Activated CD4-positive, alpha-beta T cell treated with anti-CD3 and anti-CD28 coated beads, Interleukin-2, amount 10 ng/mL, durations not matched to agents 7 days and 5 days (primary cell): ENCODE measurements at regions not wholly inside any gene's neighbourhood (a gene's known extent, or its start where the extent isn't known, plus 50 kb on each side); places are given as distances from the start of the nearest gene placed in this dataset.

Source experiments
- CTCF ChIA-PET: fragments of 350-600 bp; sonication (Branson Sonifier 250); formaldehyde crosslinking; loops from one replicate; lab custom pipeline; 2021; ENCODE audit warnings: antibody characterized with exemption; lab: Charles Lee
- POLR2A ChIA-PET: fragments of 350-600 bp; sonication (Branson Sonifier 250); formaldehyde crosslinking; loops from one replicate; lab custom pipeline; 2021; ENCODE audit warnings: antibody characterized with exemption; lab: Charles Lee
- DNase-seq: peaks from one replicate; pipeline ENCODE4 v3.0.0-alpha.2; 2020
- H3K27ac Mint-ChIP-seq: one replicate; pipeline ENCODE4 v1.8.0; 2021; ENCODE audit warnings: mild to moderate bottlenecking, moderate library complexity, mixed read lengths
- H3K27me3 Mint-ChIP-seq: one replicate; pipeline ENCODE4 v1.8.0; 2021; ENCODE audit warnings: mixed read lengths
- H3K36me3 Mint-ChIP-seq: one replicate; pipeline ENCODE4 v1.8.0; 2021; ENCODE audit warnings: low read depth, mixed read lengths
- H3K4me1 Mint-ChIP-seq: one replicate; pipeline ENCODE4 v1.8.0; 2021; ENCODE audit warnings: mixed read lengths
- H3K4me3 Mint-ChIP-seq: one replicate; pipeline ENCODE4 v1.8.0; 2021; ENCODE audit warnings: mild to moderate bottlenecking, moderate library complexity, mixed read lengths
- H3K9me3 Mint-ChIP-seq: one replicate; pipeline ENCODE4 v1.8.0; 2021; ENCODE audit warnings: mixed read lengths

- H3K9me3 Mint-ChIP-seq: peaks cover 8% of the 10 kb centered on the region
- ChIA-PET POLR2A (no interaction called here), CTCF (no interaction called here)
- H3K4me1 Mint-ChIP-seq: no peaks in the 10 kb centered on the region
- no peak for DNase-seq
- H3K36me3 Mint-ChIP-seq: no peaks in the 10 kb centered on the region
- peaks cover 44% of the 10 kb centered on the region for H3K27me3 Mint-ChIP-seq
- H3K27ac Mint-ChIP-seq: no peak overlapping the region
- no peak overlapping the region for H3K4me3 Mint-ChIP-seq
Observed at GRCh38 chr5:73352649-73353230, 95.8 kb downstream of the FOXD1 start.

GRCh38 chr5:73352243-73352642, 96.3 kb downstream of the FOXD1 start:
- peaks cover 11% of the 10 kb centered on the region for H3K9me3 Mint-ChIP-seq
- peaks cover 41% of the 10 kb centered on the region for H3K27me3 Mint-ChIP-seq
- H3K36me3 Mint-ChIP-seq: no peaks in the 10 kb centered on the region
- ChIA-PET POLR2A (no interaction called here), CTCF (no interaction called here)
- no peak for DNase-seq
- H3K4me3 Mint-ChIP-seq: no peak overlapping the region
- no peak overlapping the region for H3K27ac Mint-ChIP-seq
- no peaks in the 10 kb centered on the region for H3K4me1 Mint-ChIP-seq

- CTCF ChIA-PET: no interaction called here
- DNase-seq: no peak
Observed at GRCh38 chr5:73351593-73351992, 97.0 kb downstream of the FOXD1 start.

GRCh38 chr5:73346878-73347408, 101.6 kb downstream of the FOXD1 start:
- Mint-ChIP-seq H3K4me1 (no peaks in the 10 kb centered on the region), H3K9me3 (peaks cover 23% of the 10 kb centered on the region), H3K27me3 (peaks cover 37% of the 10 kb centered on the region), H3K36me3 (no peaks in the 10 kb centered on the region), H3K4me3 (no peak overlapping the region), H3K27ac (no peak overlapping the region)
- ChIA-PET CTCF (no interaction called here), POLR2A (no interaction called here)
- DNase-seq: no peak

More at GRCh38 chr5:73351593-73351992, 97.0 kb downstream of the FOXD1 start:
- peaks cover 17% of the 10 kb centered on the region for H3K9me3 Mint-ChIP-seq
- H3K27ac Mint-ChIP-seq: no peak overlapping the region
- H3K4me1 Mint-ChIP-seq: no peaks in the 10 kb centered on the region
- H3K4me3 Mint-ChIP-seq: no peak overlapping the region
- peaks cover 41% of the 10 kb centered on the region for H3K27me3 Mint-ChIP-seq
- no peaks in the 10 kb centered on the region for H3K36me3 Mint-ChIP-seq
- POLR2A ChIA-PET: no interaction called here

- CTCF ChIA-PET: no interaction called here
- H3K4me3 Mint-ChIP-seq: no peak overlapping the region
- peaks cover 37% of the 10 kb centered on the region for H3K27me3 Mint-ChIP-seq
- H3K36me3 Mint-ChIP-seq: no peaks in the 10 kb centered on the region
- DNase-seq: no peak
- H3K4me1 Mint-ChIP-seq: no peaks in the 10 kb centered on the region
- H3K27ac Mint-ChIP-seq: no peak overlapping the region
- H3K9me3 Mint-ChIP-seq: peaks cover 21% of the 10 kb centered on the region
- POLR2A ChIA-PET: no interaction called here
Observed at GRCh38 chr5:73344835-73345234, 103.7 kb downstream of the FOXD1 start.

GRCh38 chr5:73339711-73340110, 108.9 kb downstream of the FOXD1 start:
- CTCF ChIA-PET: no interaction called here
- no peak overlapping the region for H3K4me3 Mint-ChIP-seq
- H3K27me3 Mint-ChIP-seq: peaks cover 28% of the 10 kb centered on the region
- no peaks in the 10 kb centered on the region for H3K9me3 Mint-ChIP-seq
- H3K27ac Mint-ChIP-seq: no peak overlapping the region
- no peak for DNase-seq
- no peaks in the 10 kb centered on the region for H3K4me1 Mint-ChIP-seq
- POLR2A ChIA-PET: no interaction called here
- no peaks in the 10 kb centered on the region for H3K36me3 Mint-ChIP-seq

- POLR2A ChIA-PET: no interaction called here
- H3K27me3 Mint-ChIP-seq: peaks cover 28% of the 10 kb centered on the region
- CTCF ChIA-PET: no interaction called here
Observed at GRCh38 chr5:73339051-73339575, 109.5 kb downstream of the FOXD1 start.

GRCh38 chr5:73338256-73339050, 110.1 kb downstream of the FOXD1 start:
- Mint-ChIP-seq H3K4me1 (no peaks in the 10 kb centered on the region), H3K27ac (no peak overlapping the region), H3K9me3 (no peaks in the 10 kb centered on the region), H3K4me3 (no peak overlapping the region), H3K36me3 (no peaks in the 10 kb centered on the region), H3K27me3 (peaks cover 28% of the 10 kb centered on the region)
- DNase-seq: no peak
- POLR2A ChIA-PET: no interaction called here
- CTCF ChIA-PET: no interaction called here

More at GRCh38 chr5:73339051-73339575, 109.5 kb downstream of the FOXD1 start:
- no peak overlapping the region for H3K27ac Mint-ChIP-seq
- H3K36me3 Mint-ChIP-seq: no peaks in the 10 kb centered on the region
- no peaks in the 10 kb centered on the region for H3K4me1 Mint-ChIP-seq
- no peaks in the 10 kb centered on the region for H3K9me3 Mint-ChIP-seq
- no peak overlapping the region for H3K4me3 Mint-ChIP-seq
- DNase-seq: no peak

- CTCF ChIA-PET: no interaction called here
- H3K27me3 Mint-ChIP-seq: peaks cover 23% of the 10 kb centered on the region
- no peak overlapping the region for H3K4me3 Mint-ChIP-seq
- no peaks in the 10 kb centered on the region for H3K36me3 Mint-ChIP-seq
- H3K4me1 Mint-ChIP-seq: no peaks in the 10 kb centered on the region
- POLR2A ChIA-PET: no interaction called here
- H3K9me3 Mint-ChIP-seq: no peaks in the 10 kb centered on the region
- H3K27ac Mint-ChIP-seq: no peak overlapping the region
- no peak for DNase-seq
Observed at GRCh38 chr5:73337586-73338255, 110.9 kb downstream of the FOXD1 start.

- Mint-ChIP-seq H3K4me1 (no peaks in the 10 kb centered on the region), H3K4me3 (no peak overlapping the region), H3K27me3 (peaks cover 32% of the 10 kb centered on the region), H3K36me3 (no peaks in the 10 kb centered on the region), H3K9me3 (peaks cover 4% of the 10 kb centered on the region), H3K27ac (no peak overlapping the region)
- CTCF ChIA-PET: no interaction called here
- no peak for DNase-seq
- POLR2A ChIA-PET: no interaction called here
Observed at GRCh38 chr5:73336366-73336765, 112.2 kb downstream of the FOXD1 start.

- H3K4me1 Mint-ChIP-seq: no peaks in the 10 kb centered on the region
- POLR2A ChIA-PET: interaction anchor here (0.6 kb wide), 1 partner anchor 343 kb away, joined by 3 read pairs; no protein-coding TSS in a partner anchor
- CTCF ChIA-PET: no interaction called here
- H3K27ac Mint-ChIP-seq: no peak overlapping the region
- peaks cover 27% of the 10 kb centered on the region for H3K27me3 Mint-ChIP-seq
- H3K4me3 Mint-ChIP-seq: no peak overlapping the region
- no peaks in the 10 kb centered on the region for H3K36me3 Mint-ChIP-seq
- DNase-seq: no peak
- peaks cover 4% of the 10 kb centered on the region for H3K9me3 Mint-ChIP-seq
Observed at GRCh38 chr5:73333944-73334703, 114.5 kb downstream of the FOXD1 start.

- Mint-ChIP-seq H3K9me3 (peaks cover 4% of the 10 kb centered on the region), H3K36me3 (no peaks in the 10 kb centered on the region), H3K27ac (no peak overlapping the region), H3K4me1 (no peaks in the 10 kb centered on the region), H3K4me3 (no peak overlapping the region), H3K27me3 (peaks cover 25% of the 10 kb centered on the region)
- DNase-seq: no peak
- ChIA-PET POLR2A (no interaction called here), CTCF (interaction anchor here (0.7 kb wide), 1 partner anchor 96 kb away, joined by 3 read pairs; no protein-coding TSS in a partner anchor)
Observed at GRCh38 chr5:73330613-73331012, 118.0 kb downstream of the FOXD1 start.
